ENCODE measurements at regions not wholly inside any gene's neighbourhood (a gene's known extent, or its start where the extent isn't known, plus 50 kb on each side); places are given as distances from the start of the nearest gene placed in this dataset.

DNA sequence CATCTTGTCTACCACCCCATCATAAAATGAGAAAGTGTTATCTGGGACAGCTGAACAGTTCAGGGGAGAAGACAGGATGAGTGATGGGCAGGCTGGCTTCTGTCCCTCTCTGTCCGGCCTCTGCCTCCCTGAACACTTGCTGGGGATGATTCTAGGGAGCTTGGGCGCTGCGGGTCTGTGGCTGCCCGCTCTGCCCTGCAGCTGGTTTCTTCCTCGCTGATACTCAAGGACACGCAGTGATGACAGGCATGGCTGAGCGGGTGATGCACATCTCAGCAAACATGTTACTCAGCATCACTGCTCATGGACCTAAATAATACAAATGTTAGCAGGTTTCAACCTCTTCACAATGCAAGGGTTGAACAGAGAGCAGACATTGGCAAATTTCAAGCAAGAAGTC, 161.1 kb downstream of the TMEM18 start:
- Mint-ChIP-seq H3K36me3 (no peaks in the 10 kb centered on the region), H3K4me1 (ENCODE audit: low read depth in 2 of 2) (no peaks in the 10 kb centered on the region), H3K27ac (no peak overlapping the region), H3K9me3 (no peaks in the 10 kb centered on the region), H3K4me3 (no peak overlapping the region), H3K27me3 (peaks cover 16 to 17% of the 10 kb centered on the region in 2 donors)
- DNase-seq (ENCODE audit: low spot score) (no peak), ATAC-seq (no peak)

DNA sequence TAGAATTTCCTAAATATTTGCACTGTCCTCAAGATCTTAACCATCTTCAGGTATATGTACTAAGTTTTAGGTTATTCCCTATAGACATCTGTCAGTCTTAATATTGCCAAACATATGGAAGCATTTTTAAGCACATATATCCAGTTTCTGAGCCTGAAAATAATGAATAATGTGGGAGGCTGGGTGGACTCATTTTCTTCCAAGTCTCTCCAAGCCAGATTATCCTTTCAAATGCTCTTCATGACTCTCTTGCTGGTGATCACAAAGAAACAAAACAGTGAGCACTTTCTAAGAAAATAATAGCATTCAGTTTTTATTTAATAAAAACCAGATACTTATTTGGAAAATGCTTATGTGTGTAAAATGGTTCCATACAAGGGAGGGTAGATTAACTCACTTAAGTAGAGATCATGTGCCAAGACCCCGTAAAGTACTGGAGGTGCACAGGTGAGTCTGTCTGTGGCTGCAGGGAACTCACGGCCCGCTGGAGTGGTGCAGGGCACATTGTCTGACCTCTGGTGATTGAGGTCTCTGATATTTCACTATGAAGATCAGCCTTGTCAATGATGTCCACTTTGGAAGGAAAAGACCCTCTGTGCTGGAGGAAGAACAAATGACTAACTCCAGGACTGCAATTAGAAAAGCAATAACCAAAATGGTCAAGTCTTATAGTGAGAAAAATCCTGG, 161.6 kb downstream of the TMEM18 start:
- Mint-ChIP-seq H3K27ac (no peak overlapping the region), H3K4me3 (no peak overlapping the region), H3K27me3 (peaks cover 15% of the 10 kb centered on the region in 2 donors), H3K36me3 (no peaks in the 10 kb centered on the region), H3K4me1 (ENCODE audit: low read depth in 2 of 2) (peaks cover 4 to 5% of the 10 kb centered on the region in 2 donors), H3K9me3 (peaks cover 3% of the 10 kb centered on the region)
- ATAC-seq (no peak), DNase-seq (ENCODE audit: low spot score) (no peak)

- peaks cover 10 to 12% of the 10 kb centered on the region in 2 donors for H3K27me3 Mint-ChIP-seq
- H3K36me3 Mint-ChIP-seq = no peaks in the 10 kb centered on the region
- ATAC-seq = no peak
- peaks cover 4 to 10% of the 10 kb centered on the region in 2 donors for H3K4me1 Mint-ChIP-seq (ENCODE audit: low read depth in 2 of 2)
- no peak for DNase-seq (ENCODE audit: low spot score)
- no peak overlapping the region for H3K27ac Mint-ChIP-seq
- no peak overlapping the region for H3K4me3 Mint-ChIP-seq
- peaks cover 3% of the 10 kb centered on the region for H3K9me3 Mint-ChIP-seq
Measured at GRCh38 chr2:513981-514706, 163.1 kb downstream of the TMEM18 start.

- Mint-ChIP-seq H3K4me1 (ENCODE audit: low read depth in 2 of 2) (peaks cover 4 to 10% of the 10 kb centered on the region in 2 donors), H3K4me3 (no peak overlapping the region), H3K27me3 (peaks cover 10 to 21% of the 10 kb centered on the region in 2 donors), H3K36me3 (no peaks in the 10 kb centered on the region), H3K27ac (no peak overlapping the region), H3K9me3 (peaks cover 3% of the 10 kb centered on the region)
- no peak for DNase-seq (ENCODE audit: low spot score)
- ATAC-seq = no peak
Measured at GRCh38 chr2:510839-511238, 166.4 kb downstream of the TMEM18 start.

GRCh38 chr2:509888-510287, 167.3 kb downstream of the TMEM18 start:
- peaks cover 15 to 22% of the 10 kb centered on the region in 2 donors for H3K27me3 Mint-ChIP-seq
- H3K4me1 Mint-ChIP-seq (ENCODE audit: low read depth in 2 of 2) = peaks cover 4 to 10% of the 10 kb centered on the region in 2 donors
- H3K4me3 Mint-ChIP-seq = no peak overlapping the region
- H3K9me3 Mint-ChIP-seq = peaks cover 3% of the 10 kb centered on the region
- no peak for ATAC-seq
- H3K36me3 Mint-ChIP-seq = no peaks in the 10 kb centered on the region
- no peak for DNase-seq (ENCODE audit: low spot score)
- no peak overlapping the region for H3K27ac Mint-ChIP-seq

GRCh38 chr2:508121-508520, 169.1 kb downstream of the TMEM18 start:
- peaks cover 4 to 10% of the 10 kb centered on the region in 2 donors for H3K4me1 Mint-ChIP-seq (ENCODE audit: low read depth in 2 of 2)
- H3K27ac Mint-ChIP-seq = no peak overlapping the region
- peaks cover 3% of the 10 kb centered on the region for H3K9me3 Mint-ChIP-seq
- H3K4me3 Mint-ChIP-seq = no peak overlapping the region
- no peak for DNase-seq (ENCODE audit: low spot score)
- ATAC-seq = no peak
- H3K36me3 Mint-ChIP-seq = no peaks in the 10 kb centered on the region
- peaks cover 21% of the 10 kb centered on the region in 2 donors for H3K27me3 Mint-ChIP-seq

GRCh38 chr2:506866-507265, 170.3 kb downstream of the TMEM18 start:
- no peak for DNase-seq (ENCODE audit: low spot score)
- Mint-ChIP-seq H3K27me3 (peaks cover 18 to 21% of the 10 kb centered on the region in 2 donors), H3K27ac (no peak overlapping the region), H3K9me3 (peaks cover 3% of the 10 kb centered on the region), H3K36me3 (no peaks in the 10 kb centered on the region), H3K4me3 (no peak overlapping the region), H3K4me1 (ENCODE audit: low read depth in 2 of 2) (peaks cover 4 to 10% of the 10 kb centered on the region in 2 donors)
- no peak for ATAC-seq

- DNase-seq (ENCODE audit: low spot score) (no peak), ATAC-seq (no peak)
- Mint-ChIP-seq H3K27me3 (peaks cover 20 to 21% of the 10 kb centered on the region in 2 donors), H3K4me3 (no peak overlapping the region), H3K36me3 (no peaks in the 10 kb centered on the region), H3K9me3 (peaks cover 3% of the 10 kb centered on the region), H3K4me1 (ENCODE audit: low read depth in 2 of 2) (peaks cover 4 to 10% of the 10 kb centered on the region in 2 donors), H3K27ac (no peak overlapping the region)
Measured at GRCh38 chr2:506451-506850, 170.8 kb downstream of the TMEM18 start.

- no peaks in the 10 kb centered on the region for H3K36me3 Mint-ChIP-seq
- no peak for ATAC-seq
- no peak overlapping the region for H3K4me3 Mint-ChIP-seq
- DNase-seq (ENCODE audit: low spot score) = no peak
- H3K27me3 Mint-ChIP-seq = peaks cover 20 to 24% of the 10 kb centered on the region in 2 donors
- peaks cover 3 to 8% of the 10 kb centered on the region in 2 donors for H3K4me1 Mint-ChIP-seq (ENCODE audit: low read depth in 2 of 2)
- no peak overlapping the region for H3K27ac Mint-ChIP-seq
- H3K9me3 Mint-ChIP-seq = peaks cover 3% of the 10 kb centered on the region
Measured at GRCh38 chr2:505941-506340, 171.3 kb downstream of the TMEM18 start.

- Mint-ChIP-seq H3K27me3 (peaks cover 20 to 21% of the 10 kb centered on the region in 2 donors), H3K4me1 (ENCODE audit: low read depth in 2 of 2) (no peaks in the 10 kb centered on the region), H3K27ac (no peak overlapping the region), H3K4me3 (no peak overlapping the region), H3K9me3 (no peaks in the 10 kb centered on the region), H3K36me3 (no peaks in the 10 kb centered on the region)
- DNase-seq (ENCODE audit: low spot score) (no peak), ATAC-seq (no peak)
Measured at GRCh38 chr2:503288-503999, 173.8 kb downstream of the TMEM18 start.

- DNase-seq (ENCODE audit: low spot score) = no peak
- no peaks in the 10 kb centered on the region for H3K4me1 Mint-ChIP-seq (ENCODE audit: low read depth in 2 of 2)
- no peak overlapping the region for H3K4me3 Mint-ChIP-seq
- peaks cover 20 to 21% of the 10 kb centered on the region in 2 donors for H3K27me3 Mint-ChIP-seq
- no peaks in the 10 kb centered on the region for H3K36me3 Mint-ChIP-seq
- no peaks in the 10 kb centered on the region for H3K9me3 Mint-ChIP-seq
- no peak for ATAC-seq
- no peak overlapping the region for H3K27ac Mint-ChIP-seq
Measured at GRCh38 chr2:502831-503230, 174.4 kb downstream of the TMEM18 start.

- Mint-ChIP-seq H3K4me1 (ENCODE audit: low read depth in 2 of 2) (peaks cover 0 to 3% of the 10 kb centered on the region in 2 donors), H3K27ac (no peak overlapping the region), H3K36me3 (no peaks in the 10 kb centered on the region), H3K4me3 (no peak overlapping the region), H3K27me3 (peaks cover 29 to 30% of the 10 kb centered on the region in 2 donors), H3K9me3 (no peaks in the 10 kb centered on the region)
- ATAC-seq (peak in 1 of 2 donors; percentile 31), DNase-seq (ENCODE audit: low spot score) (no peak)
Measured at GRCh38 chr2:501667-502066, 175.5 kb downstream of the TMEM18 start.

GRCh38 chr2:501130-501529, 176.1 kb downstream of the TMEM18 start:
- no peak overlapping the region for H3K4me3 Mint-ChIP-seq

GRCh38 chr2:499726-500125, 177.5 kb downstream of the TMEM18 start:
- Mint-ChIP-seq H3K4me1 (ENCODE audit: low read depth in 2 of 2) (peaks cover 0 to 3% of the 10 kb centered on the region in 2 donors), H3K4me3 (no peak overlapping the region), H3K27me3 (peaks cover 24% of the 10 kb centered on the region in 2 donors), H3K9me3 (no peaks in the 10 kb centered on the region), H3K36me3 (no peaks in the 10 kb centered on the region), H3K27ac (no peak overlapping the region)
- ATAC-seq (no peak), DNase-seq (ENCODE audit: low spot score) (no peak)

More at GRCh38 chr2:501130-501529, 176.1 kb downstream of the TMEM18 start:
- Mint-ChIP-seq H3K36me3 (no peaks in the 10 kb centered on the region), H3K4me1 (ENCODE audit: low read depth in 2 of 2) (peaks cover 0 to 3% of the 10 kb centered on the region in 2 donors), H3K27ac (no peak overlapping the region), H3K9me3 (no peaks in the 10 kb centered on the region), H3K27me3 (peaks cover 26 to 30% of the 10 kb centered on the region in 2 donors)
- DNase-seq (ENCODE audit: low spot score) = no peak
- no peak for ATAC-seq

Data from natural killer cell treated with Interleukin-12 subunit alpha and Interleukin-12 subunit beta and Interleukin-15 and Interleukin-18, amount 100 ng/mL, for 72 hours (primary cell).